Astrocyte of the hippocampus (primary cell): ENCODE measurements at regions not wholly inside any gene's neighbourhood (a gene's known extent, or its start where the extent isn't known, plus 50 kb on each side); places are given as distances from the start of the nearest gene placed in this dataset.
"Not testable (repeated sequence)": the region's sequence is repeated elsewhere in the genome, so short reads cannot be mapped to it uniquely, and the experiment has no call there.

Source experiments
- DNase-seq: peaks from one replicate; pipeline ENCODE4 v3.0.0; 2011; ENCODE audit warnings: low read depth, low spot score

GRCh38 chr6:67102743-67103142 is 1395.7 kb upstream of the EYS start:
- no peak for DNase-seq

- DNase-seq: not testable (repeated sequence)
Measured at GRCh38 chr6:67095618-67096226, 1388.7 kb upstream of the EYS start.

- DNase-seq: no peak
Measured at GRCh38 chr6:67094431-67094946, 1387.5 kb upstream of the EYS start.

GRCh38 chr6:67073938-67074337 is 1366.9 kb upstream of the EYS start:
- no peak for DNase-seq

GRCh38 chr6:67068781-67069180 is 1361.8 kb upstream of the EYS start:
- DNase-seq: no peak

- DNase-seq: no peak
Measured at GRCh38 chr6:67064323-67064722, 1357.3 kb upstream of the EYS start.

GRCh38 chr6:67047996-67048395 is 1341.0 kb upstream of the EYS start:
- DNase-seq: no peak

GRCh38 chr6:67045076-67045475 is 1338.0 kb upstream of the EYS start:
- no peak for DNase-seq

- DNase-seq: no peak
Measured at GRCh38 chr6:67031451-67031850, 1324.4 kb upstream of the EYS start.

GRCh38 chr6:67030861-67031260 is 1323.8 kb upstream of the EYS start:
- no peak for DNase-seq

GRCh38 chr6:67016921-67017460 is 1310.0 kb upstream of the EYS start:
- DNase-seq: no peak

GRCh38 chr6:67011441-67011840 is 1304.4 kb upstream of the EYS start:
- DNase-seq: no peak

GRCh38 chr6:67009818-67010217 is 1302.8 kb upstream of the EYS start:
- DNase-seq: no peak

- DNase-seq: no peak
Measured at GRCh38 chr6:67003844-67004243, 1296.8 kb upstream of the EYS start.

- no peak for DNase-seq
Measured at GRCh38 chr6:67000121-67000520, 1293.1 kb upstream of the EYS start.

- DNase-seq: not testable (repeated sequence)
Measured at GRCh38 chr6:66997579-66997978, 1290.6 kb upstream of the EYS start.

GRCh38 chr6:66995669-66996068 is 1288.6 kb upstream of the EYS start:
- DNase-seq: no peak

- not testable (repeated sequence) for DNase-seq
Measured at GRCh38 chr6:66993708-66994107, 1286.7 kb upstream of the EYS start.

- DNase-seq: no peak
Measured at GRCh38 chr6:66993272-66993671, 1286.2 kb upstream of the EYS start.

GRCh38 chr6:66992660-66993059 is 1285.6 kb upstream of the EYS start:
- DNase-seq: no peak

- DNase-seq: no peak
Measured at GRCh38 chr6:66986940-66987339, 1279.9 kb upstream of the EYS start.

- DNase-seq: no peak
Measured at GRCh38 chr6:66985816-66986215, 1278.8 kb upstream of the EYS start.

GRCh38 chr6:66970373-66970772 is 1263.3 kb upstream of the EYS start:
- no peak for DNase-seq

GRCh38 chr6:66965227-66965626 is 1258.2 kb upstream of the EYS start:
- peak; percentile 9 for DNase-seq
